HG03457 (cell line): ENCODE measurements at regions not wholly inside any gene's neighbourhood (a gene's known extent, or its start where the extent isn't known, plus 50 kb on each side); places are given as distances from the start of the nearest gene placed in this dataset.
"Not testable (repeated sequence)": the region's sequence is repeated elsewhere in the genome, so short reads cannot be mapped to it uniquely, and the experiment has no call there.

Source experiments
- ATAC-seq: cut with Tn5 transposase; IDR thresholded peaks from one replicate; pipeline ENCODE4 v1.9.1; 2021; ENCODE audit warnings: moderate number of reproducible peaks; ENCODE audit not compliant: unreplicated experiment

GRCh38 chr1:219560856-219561255, 52.0 kb downstream of the ZC3H11B start:
- no peak for ATAC-seq

GRCh38 chr1:219559899-219560298, 53.0 kb downstream of the ZC3H11B start:
- no peak for ATAC-seq

- ATAC-seq = no peak
These were observed 57.1 kb downstream of the ZC3H11B start for GRCh38 chr1:219555806-219556205.

GRCh38 chr1:219555031-219555692, 57.7 kb downstream of the ZC3H11B start:
- ATAC-seq = no peak

- ATAC-seq = no peak
These were observed 58.9 kb downstream of the ZC3H11B start for GRCh38 chr1:219553934-219554502.

- no peak for ATAC-seq
These were observed 62.7 kb downstream of the ZC3H11B start for GRCh38 chr1:219550201-219550600.

- ATAC-seq = no peak
These were observed 63.7 kb downstream of the ZC3H11B start for GRCh38 chr1:219549215-219549614.

- no peak for ATAC-seq
These were observed 64.5 kb downstream of the ZC3H11B start for GRCh38 chr1:219548386-219548785.

- not testable (repeated sequence) for ATAC-seq
These were observed 67.1 kb downstream of the ZC3H11B start for GRCh38 chr1:219545756-219546155.

GRCh38 chr1:219544163-219544846, 68.6 kb downstream of the ZC3H11B start:
- no peak for ATAC-seq

- no peak for ATAC-seq
These were observed 69.9 kb downstream of the ZC3H11B start for GRCh38 chr1:219542828-219543518.

GRCh38 chr1:219541946-219542345, 71.0 kb downstream of the ZC3H11B start:
- ATAC-seq = no peak

GRCh38 chr1:219539645-219540254, 73.2 kb downstream of the ZC3H11B start:
- no peak for ATAC-seq

- ATAC-seq = no peak
These were observed 74.0 kb downstream of the ZC3H11B start for GRCh38 chr1:219538886-219539285.

- no peak for ATAC-seq
These were observed 75.7 kb downstream of the ZC3H11B start for GRCh38 chr1:219537223-219537631.

- ATAC-seq = no peak
These were observed 76.9 kb downstream of the ZC3H11B start for GRCh38 chr1:219536038-219536437.

GRCh38 chr1:219534991-219535390, 77.9 kb downstream of the ZC3H11B start:
- no peak for ATAC-seq

GRCh38 chr1:219533280-219533679, 79.6 kb downstream of the ZC3H11B start:
- ATAC-seq = no peak

- no peak for ATAC-seq
These were observed 83.8 kb downstream of the ZC3H11B start for GRCh38 chr1:219529116-219529515.

- ATAC-seq = no peak
These were observed 84.3 kb downstream of the ZC3H11B start for GRCh38 chr1:219528633-219529032.

- no peak for ATAC-seq
These were observed 84.9 kb downstream of the ZC3H11B start for GRCh38 chr1:219527994-219528393.
